A673 (cell line): ENCODE measurements at regions not wholly inside any gene's neighbourhood (a gene's known extent, or its start where the extent isn't known, plus 50 kb on each side); places are given as distances from the start of the nearest gene placed in this dataset.

Experiments used
- CTCF ChIP-seq: fragments of 300-800, 200-600 bp; sonication (generic); conservative IDR thresholded peaks from 2 replicates; pipeline ENCODE4 v1.5.1; 2017; ENCODE audit warnings: low read depth, mild to moderate bottlenecking, antibody characterized with exemption, low read length, moderate library complexity, mixed read lengths
- EZH2 ChIP-seq: fragments of 200-600 bp; sonication (generic); IDR thresholded peaks from 2 replicates; pipeline ENCODE4 v1.6.1; 2017; ENCODE audit warnings: borderline replicate concordance, low read depth, mild to moderate bottlenecking, mixed read lengths, antibody characterized with exemption, low read length; ENCODE audit not compliant: poor library complexity, severe bottlenecking

- no peak for TF ChIP-seq CTCF
- no peak for TF ChIP-seq EZH2
Measured at GRCh38 chr5:176740131-176740701, 70.1 kb upstream of the UNC5A start.
